ENCODE measurements at regions not wholly inside any gene's neighbourhood (a gene's known extent, or its start where the extent isn't known, plus 50 kb on each side); places are given as distances from the start of the nearest gene placed in this dataset.

DNA sequence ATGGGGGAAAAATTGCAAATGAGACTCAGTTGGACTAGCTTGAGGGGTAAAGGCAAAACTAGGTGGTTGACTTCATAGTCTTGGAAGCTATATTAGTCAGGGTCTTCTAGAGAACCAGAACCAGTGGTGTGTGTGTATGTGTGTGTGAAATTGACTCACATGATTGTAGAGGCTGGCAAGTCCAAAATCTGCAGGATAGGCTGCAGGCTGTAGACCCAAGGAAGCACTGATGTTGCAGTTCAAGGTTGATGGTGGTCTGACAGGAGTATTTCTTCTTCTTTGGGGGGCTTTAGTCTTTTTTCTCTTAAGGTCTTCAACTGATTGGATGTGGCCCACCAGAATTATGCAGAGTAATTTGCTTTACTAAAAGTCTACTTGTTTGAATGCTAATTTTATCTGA lies 217.4 kb downstream of the MANEA start:
- TF ChIP-seq, protein P1, sequence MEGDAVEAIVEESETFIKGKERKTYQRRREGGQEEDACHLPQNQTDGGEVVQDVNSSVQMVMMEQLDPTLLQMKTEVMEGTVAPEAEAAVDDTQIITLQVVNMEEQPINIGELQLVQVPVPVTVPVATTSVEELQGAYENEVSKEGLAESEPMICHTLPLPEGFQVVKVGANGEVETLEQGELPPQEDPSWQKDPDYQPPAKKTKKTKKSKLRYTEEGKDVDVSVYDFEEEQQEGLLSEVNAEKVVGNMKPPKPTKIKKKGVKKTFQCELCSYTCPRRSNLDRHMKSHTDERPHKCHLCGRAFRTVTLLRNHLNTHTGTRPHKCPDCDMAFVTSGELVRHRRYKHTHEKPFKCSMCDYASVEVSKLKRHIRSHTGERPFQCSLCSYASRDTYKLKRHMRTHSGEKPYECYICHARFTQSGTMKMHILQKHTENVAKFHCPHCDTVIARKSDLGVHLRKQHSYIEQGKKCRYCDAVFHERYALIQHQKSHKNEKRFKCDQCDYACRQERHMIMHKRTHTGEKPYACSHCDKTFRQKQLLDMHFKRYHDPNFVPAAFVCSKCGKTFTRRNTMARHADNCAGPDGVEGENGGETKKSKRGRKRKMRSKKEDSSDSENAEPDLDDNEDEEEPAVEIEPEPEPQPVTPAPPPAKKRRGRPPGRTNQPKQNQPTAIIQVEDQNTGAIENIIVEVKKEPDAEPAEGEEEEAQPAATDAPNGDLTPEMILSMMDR (IDR thresholded peaks at IDR 0.05), result no peak
- no peak for TF ChIP-seq POLR2A (IDR thresholded peaks at IDR 0.05; ENCODE audit: low read depth)
- TF ChIP-seq POLR2AphosphoS5 (IDR thresholded peaks at IDR 0.05), result no peak
- no peak for TF ChIP-seq EP300 (IDR thresholded peaks at IDR 0.05)
